HUES64 (cell line): ENCODE measurements at regions not wholly inside any gene's neighbourhood (a gene's known extent, or its start where the extent isn't known, plus 50 kb on each side); places are given as distances from the start of the nearest gene placed in this dataset.

Experiments used
- H3K27ac ChIP-seq: 2 replicates; pipeline ENCODE4 v1.7.0; 2013; ENCODE audit warnings: low read depth, low read length, inconsistent platforms
- H3K27me3 ChIP-seq: 2 replicates; pipeline ENCODE4 v1.6.1; 2013; ENCODE audit warnings: mild to moderate bottlenecking, low read length; ENCODE audit not compliant: insufficient read depth
- H3K36me3 ChIP-seq: 2 replicates; pipeline ENCODE4 v1.6.1; 2013; ENCODE audit warnings: mild to moderate bottlenecking, low read length; ENCODE audit not compliant: insufficient read depth
- H3K4me1 ChIP-seq: 2 replicates; pipeline ENCODE4 v1.6.1; 2013; ENCODE audit warnings: mild to moderate bottlenecking, low read length, moderate library complexity; ENCODE audit not compliant: insufficient read depth
- H3K4me3 ChIP-seq: 2 replicates; pipeline ENCODE4 v1.5.1; 2013; ENCODE audit warnings: mild to moderate bottlenecking, low read length, moderate library complexity
- H3K9ac ChIP-seq: 2 replicates; pipeline ENCODE4 v1.6.1; 2013; ENCODE audit warnings: mild to moderate bottlenecking, low read depth, low read length
- H3K9me3 ChIP-seq: 2 replicates; pipeline ENCODE4 v1.6.1; 2013; ENCODE audit warnings: low read depth, low read length; ENCODE audit not compliant: insufficient read depth
- WGBS: fragments of 150-250, 120-280 bp; methylation state at CpG from one replicate; pipeline ENCODE4 v1.1.7; 2013; ENCODE audit warnings: missing lambda C conversion rate; 5-methylcytosine and 5-hydroxymethylcytosine counted together

DNA sequence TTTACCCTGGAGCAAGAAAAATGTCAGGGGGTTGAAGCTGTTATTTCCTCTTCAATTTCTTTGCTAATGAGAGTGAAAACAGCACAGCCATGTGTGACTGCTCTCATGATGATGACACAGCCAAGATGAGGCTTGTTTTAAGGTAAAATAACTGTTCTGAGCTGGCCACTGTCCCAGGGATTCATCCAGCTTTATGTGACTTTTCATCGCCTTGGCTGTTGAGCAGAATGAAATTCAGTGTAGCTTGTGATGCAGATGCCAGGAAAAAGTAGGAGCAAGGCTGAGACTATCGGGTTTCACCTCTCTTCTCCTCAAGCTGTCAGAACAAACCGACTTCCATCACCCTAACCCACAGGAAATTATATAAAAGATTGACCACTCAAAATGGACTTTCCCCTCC lies 361.8 kb upstream of the CDH5 start:
- H3K36me3 ChIP-seq: no peaks in the 10 kb centered on the region
- H3K9me3 ChIP-seq: no peaks in the 10 kb centered on the region
- H3K4me3 ChIP-seq: no peak overlapping the region
- H3K27me3 ChIP-seq: no peaks in the 10 kb centered on the region
- H3K9ac ChIP-seq: no peak overlapping the region
- peaks cover 5% of the 10 kb centered on the region; the same call in 1 of the 2 replicates for H3K4me1 ChIP-seq
- WGBS: 85% methylated on average over 3 of the region's 3 CpGs
- H3K27ac ChIP-seq: no peak overlapping the region

DNA sequence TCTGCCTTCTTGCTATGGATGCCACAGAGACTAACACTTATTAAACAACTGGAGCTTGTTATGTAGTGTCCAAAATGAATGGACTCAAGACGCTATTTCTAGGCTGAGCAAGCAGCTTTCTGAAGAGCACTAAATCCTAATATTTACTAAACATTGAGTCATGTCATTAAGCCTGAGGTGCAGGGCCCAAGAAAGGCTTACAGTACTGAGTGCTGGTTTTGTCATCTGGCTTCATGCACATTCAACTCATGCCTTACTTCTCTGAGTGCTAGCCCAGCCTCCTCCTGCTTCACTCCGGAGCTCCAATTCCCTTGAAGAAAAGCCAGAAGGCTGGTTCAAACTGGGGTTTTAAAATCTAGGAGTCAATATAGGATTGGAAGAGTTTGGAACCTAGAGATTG lies 363.3 kb upstream of the CDH5 start:
- 98% methylated on average over 2 of the region's 2 CpGs for WGBS
- Histone ChIP-seq H3K9ac (no peak overlapping the region), H3K27ac (no peak overlapping the region), H3K9me3 (no peaks in the 10 kb centered on the region), H3K4me3 (no peak overlapping the region), H3K27me3 (no peaks in the 10 kb centered on the region), H3K4me1 (peaks cover 3% of the 10 kb centered on the region; the same call in 1 of the 2 replicates), H3K36me3 (no peaks in the 10 kb centered on the region)

DNA sequence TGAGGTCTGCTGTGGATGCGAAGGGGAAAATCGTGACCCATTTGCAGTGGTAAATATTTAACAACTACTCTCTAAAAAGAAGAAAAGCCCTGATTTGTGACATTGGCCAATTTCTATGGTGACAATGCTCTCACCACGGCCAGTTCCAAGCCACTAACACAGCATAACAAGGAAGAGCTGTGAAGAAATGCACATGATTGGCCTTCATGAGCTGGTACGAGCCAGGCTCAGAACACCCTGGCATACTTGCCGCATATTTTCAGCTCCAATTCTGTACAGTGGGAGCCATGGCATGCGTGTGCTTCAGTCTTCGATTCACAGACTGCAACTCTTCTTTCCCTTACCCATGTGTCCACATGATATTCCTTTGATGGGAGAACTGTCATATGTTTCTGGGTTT lies 363.9 kb upstream of the CDH5 start:
- Histone ChIP-seq H3K4me1 (peaks cover under 1% of the 10 kb centered on the region; the same call in 1 of the 2 replicates), H3K27me3 (no peaks in the 10 kb centered on the region), H3K9me3 (no peaks in the 10 kb centered on the region), H3K9ac (no peak overlapping the region), H3K36me3 (no peaks in the 10 kb centered on the region), H3K4me3 (no peak overlapping the region), H3K27ac (no peak overlapping the region)
- 91% methylated on average over 7 of the region's 7 CpGs for WGBS

DNA sequence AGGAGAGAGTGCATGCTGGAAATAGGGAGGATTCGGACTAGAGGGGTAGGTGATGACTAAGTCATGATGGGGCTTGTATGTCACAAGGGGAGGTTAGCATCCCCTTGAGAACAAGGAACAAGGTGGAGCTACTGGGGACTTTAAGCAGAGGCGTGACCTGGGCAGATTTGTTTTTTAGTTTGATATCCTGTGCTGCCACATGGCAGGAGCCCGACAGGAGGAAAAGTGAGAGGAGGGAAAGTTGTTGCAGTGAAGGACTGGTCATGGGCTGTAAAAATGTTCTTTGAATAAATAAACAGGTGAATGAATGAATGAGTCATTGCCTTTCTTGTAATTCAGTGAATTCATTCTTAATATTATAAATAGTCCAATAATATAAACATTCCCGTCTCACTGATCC lies 365.1 kb upstream of the CDH5 start:
- Histone ChIP-seq H3K36me3 (no peaks in the 10 kb centered on the region), H3K9me3 (no peaks in the 10 kb centered on the region), H3K4me1 (no peaks in the 10 kb centered on the region; the same call in 1 of the 2 replicates), H3K9ac (no peak overlapping the region), H3K27me3 (no peaks in the 10 kb centered on the region), H3K4me3 (no peak overlapping the region), H3K27ac (no peak overlapping the region)
- WGBS: 80% methylated on average over 3 of the region's 4 CpGs

DNA sequence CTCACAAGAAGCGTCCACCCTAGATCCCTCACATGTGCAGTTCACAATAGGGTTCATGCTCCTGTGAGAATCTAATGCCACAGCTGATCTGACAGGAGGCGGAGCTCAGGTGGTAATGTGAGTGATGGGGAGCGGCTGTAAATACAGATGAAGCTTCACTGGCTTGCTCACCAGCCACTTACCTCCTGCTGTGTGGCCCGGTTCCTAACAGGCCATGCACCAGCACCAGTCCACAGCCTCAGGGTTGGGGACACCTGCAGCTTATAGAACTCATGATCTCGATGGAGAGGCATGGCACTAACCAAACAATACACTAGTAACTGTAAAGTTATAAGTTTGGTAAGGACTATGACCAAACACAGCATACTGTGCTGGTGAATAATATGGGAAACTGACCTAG lies 368.0 kb upstream of the CDH5 start:
- no peak overlapping the region for H3K27ac ChIP-seq
- no peak overlapping the region for H3K9ac ChIP-seq
- no peak overlapping the region for H3K4me3 ChIP-seq
- no peaks in the 10 kb centered on the region for H3K36me3 ChIP-seq
- H3K4me1 ChIP-seq: no peaks in the 10 kb centered on the region
- H3K9me3 ChIP-seq: no peaks in the 10 kb centered on the region
- 64% methylated on average over 4 of the region's 5 CpGs for WGBS
- no peaks in the 10 kb centered on the region for H3K27me3 ChIP-seq

DNA sequence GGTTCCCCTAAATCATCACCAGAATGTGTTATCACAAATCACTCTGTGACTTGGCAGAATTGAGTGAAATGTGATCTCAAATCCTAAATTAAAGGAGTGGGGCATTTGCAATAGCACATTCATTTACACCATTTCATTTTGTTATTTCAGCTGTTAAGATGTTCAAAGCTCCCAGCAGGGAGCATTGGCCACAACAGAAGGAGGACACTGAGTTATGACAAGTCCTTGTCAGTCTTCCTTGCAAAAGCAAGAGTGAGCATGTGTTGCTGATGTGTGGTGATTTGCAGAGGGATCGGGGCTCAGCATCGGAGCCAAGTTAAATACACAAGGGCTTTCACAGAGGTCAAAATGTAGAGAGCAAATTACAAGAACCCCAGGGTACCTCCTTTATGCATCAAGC lies 372.2 kb upstream of the CDH5 start:
- Histone ChIP-seq H3K27me3 (no peaks in the 10 kb centered on the region), H3K9ac (no peak overlapping the region), H3K4me3 (no peak overlapping the region), H3K36me3 (no peaks in the 10 kb centered on the region), H3K27ac (no peak overlapping the region), H3K9me3 (no peaks in the 10 kb centered on the region), H3K4me1 (no peaks in the 10 kb centered on the region)
- WGBS: 93% methylated on average over 2 of the region's 2 CpGs

DNA sequence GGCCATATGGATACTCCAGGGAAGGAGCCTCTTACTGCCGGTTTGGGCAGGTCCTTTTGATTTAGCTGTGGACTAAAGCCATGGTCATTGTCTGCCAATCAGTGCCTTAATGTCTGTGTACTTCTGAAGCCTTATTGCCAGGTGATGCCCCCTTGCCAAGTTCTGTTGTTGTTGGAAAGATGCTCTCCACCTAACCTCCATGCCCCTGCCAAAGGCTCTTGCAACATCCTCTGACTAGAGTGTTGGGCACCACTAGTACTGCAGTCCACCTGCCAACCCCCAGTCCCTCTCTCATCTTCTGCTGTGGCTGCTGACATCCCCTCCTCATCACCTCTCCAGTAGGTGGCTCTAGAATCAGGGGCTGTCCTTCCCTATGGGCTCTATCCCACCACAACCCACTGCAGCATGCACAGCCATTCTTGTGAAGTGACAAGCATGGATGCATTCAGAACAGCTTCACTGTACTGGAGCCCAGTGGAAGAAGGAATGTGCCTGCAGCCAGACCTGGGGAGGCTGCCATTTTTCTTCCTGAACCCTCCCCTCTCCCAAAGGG lies 375.3 kb upstream of the CDH5 start:
- Histone ChIP-seq H3K36me3 (no peaks in the 10 kb centered on the region), H3K27ac (no peak overlapping the region), H3K4me1 (no peaks in the 10 kb centered on the region), H3K9ac (no peak overlapping the region), H3K4me3 (no peak overlapping the region), H3K9me3 (0 out of 2 replicates have a peak, but pooled peaks cover under 1% of the 10 kb centered on the region), H3K27me3 (no peaks in the 10 kb centered on the region)
- 98% methylated on average over 1 of the region's 1 CpG for WGBS

DNA sequence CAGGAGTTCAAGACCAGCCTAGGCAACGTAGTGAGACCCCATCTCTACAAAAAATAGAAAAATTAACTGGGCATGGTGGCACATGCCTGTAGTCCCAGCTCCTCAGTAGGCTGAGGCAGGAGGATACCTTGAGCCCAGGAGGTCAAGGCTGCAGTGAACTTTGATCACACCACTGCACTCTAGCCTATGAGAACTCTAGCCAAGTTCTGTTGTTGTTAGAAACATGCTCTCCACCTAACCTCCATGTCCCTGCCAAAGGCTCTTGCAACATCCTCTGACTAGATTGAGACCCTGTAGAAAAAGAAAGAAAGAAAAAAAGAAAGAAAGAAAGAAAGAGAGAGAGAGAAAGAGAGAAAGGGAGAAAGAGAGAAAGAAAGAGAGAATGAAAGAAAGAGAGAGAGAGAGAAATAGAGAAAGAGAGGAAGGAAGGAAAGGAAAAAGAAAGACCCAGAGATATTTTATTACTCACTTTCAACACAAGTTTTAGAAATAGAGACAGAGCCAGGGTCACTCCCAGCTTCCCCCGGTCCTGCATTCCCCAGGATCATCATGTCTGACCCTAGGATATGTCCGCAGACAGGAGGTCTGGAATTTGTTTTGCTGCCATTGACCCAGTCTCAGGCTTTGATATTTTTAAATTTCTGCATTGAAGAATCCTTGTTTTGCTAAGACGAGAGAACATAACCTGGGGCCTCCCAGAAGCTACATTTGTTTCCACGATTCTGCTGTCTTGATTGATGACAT lies 376.5 kb upstream of the CDH5 start:
- 92% methylated on average over 4 of the region's 5 CpGs for WGBS
- H3K27ac ChIP-seq: no peak overlapping the region
- no peaks in the 10 kb centered on the region for H3K27me3 ChIP-seq
- H3K4me1 ChIP-seq: no peaks in the 10 kb centered on the region
- no peak overlapping the region for H3K9ac ChIP-seq
- 0 out of 2 replicates have a peak, but pooled peaks cover 5% of the 10 kb centered on the region for H3K9me3 ChIP-seq
- no peak overlapping the region for H3K4me3 ChIP-seq
- no peaks in the 10 kb centered on the region for H3K36me3 ChIP-seq

DNA sequence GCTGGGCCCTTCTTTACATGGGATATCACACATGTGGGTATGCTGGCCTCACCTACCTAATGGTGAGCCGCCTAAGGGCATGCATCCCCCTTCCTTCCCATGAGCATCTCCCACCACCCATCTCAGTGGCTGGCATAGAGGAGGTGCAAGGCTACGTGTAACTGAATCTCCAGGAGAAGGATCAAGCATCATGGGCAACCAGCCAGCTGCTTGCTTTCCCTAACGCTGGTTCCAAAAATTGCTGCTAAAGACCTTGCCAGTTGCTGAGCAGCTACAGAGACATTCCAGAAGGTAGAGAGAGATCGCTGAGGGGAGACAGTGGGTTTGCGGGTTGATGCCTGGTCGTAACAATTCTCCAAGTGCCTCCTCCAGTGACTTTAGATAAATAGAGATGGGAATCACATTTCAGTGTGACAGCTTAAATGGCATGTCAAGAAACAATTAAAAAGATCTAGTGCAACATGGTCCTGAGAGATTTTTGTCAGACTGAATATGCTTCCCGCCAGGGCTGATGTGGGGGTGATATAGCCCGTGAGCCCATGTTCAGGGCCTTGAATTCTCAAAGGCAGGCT lies 378.4 kb upstream of the CDH5 start:
- Histone ChIP-seq H3K9ac (no peak overlapping the region), H3K9me3 (0 out of 2 replicates have a peak, but pooled peaks cover 5% of the 10 kb centered on the region), H3K4me1 (no peaks in the 10 kb centered on the region), H3K4me3 (no peak overlapping the region), H3K36me3 (no peaks in the 10 kb centered on the region), H3K27me3 (no peaks in the 10 kb centered on the region), H3K27ac (no peak overlapping the region)
- WGBS: 94% methylated on average over 8 of the region's 8 CpGs

DNA sequence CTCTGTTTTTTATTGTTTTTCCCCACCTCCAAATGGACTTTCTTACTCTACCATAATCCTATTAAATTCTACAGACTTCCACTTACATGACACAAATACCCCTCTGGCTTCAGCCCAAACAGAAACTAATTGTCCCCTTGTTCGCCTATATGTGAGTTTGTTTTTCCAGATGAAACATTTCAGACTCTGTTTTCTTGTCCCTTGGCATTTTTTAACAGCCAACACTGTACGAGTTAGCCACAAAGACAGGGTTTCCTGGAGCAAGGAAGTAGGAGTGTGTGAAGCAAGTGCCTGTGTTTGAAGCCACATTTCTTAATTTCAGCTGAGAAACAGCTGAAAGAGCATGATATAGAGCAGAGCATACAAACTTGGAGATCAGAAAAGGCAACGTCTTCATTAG lies 382.2 kb upstream of the CDH5 start:
- no peaks in the 10 kb centered on the region for H3K4me1 ChIP-seq
- no peak overlapping the region for H3K9ac ChIP-seq
- H3K36me3 ChIP-seq: no peaks in the 10 kb centered on the region
- 92% methylated on average over 3 of the region's 3 CpGs for WGBS
- H3K27me3 ChIP-seq: no peaks in the 10 kb centered on the region
- H3K4me3 ChIP-seq: no peak overlapping the region
- H3K9me3 ChIP-seq: 0 out of 2 replicates have a peak, but pooled peaks cover 5% of the 10 kb centered on the region
- no peak overlapping the region for H3K27ac ChIP-seq

DNA sequence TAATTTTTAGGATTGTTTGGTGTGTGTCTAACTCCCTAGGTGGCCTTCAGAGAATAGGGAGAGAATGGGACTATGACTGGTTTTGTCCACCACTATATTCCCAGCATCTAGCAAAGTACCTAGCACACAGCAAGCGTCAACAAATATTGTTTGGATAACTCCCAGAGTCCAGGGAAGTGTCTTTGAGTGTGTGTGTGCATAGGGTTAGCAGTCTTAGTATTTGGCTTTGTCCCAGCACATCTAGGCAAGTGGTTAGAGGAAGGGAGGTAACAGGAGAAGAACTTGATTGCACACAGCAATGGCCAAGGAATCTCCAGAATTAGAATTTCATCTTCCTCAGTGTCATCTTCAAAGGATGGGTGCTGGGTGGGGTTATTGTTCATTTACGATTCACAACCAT lies 385.4 kb upstream of the CDH5 start:
- WGBS: 100% methylated on average over 1 of the region's 2 CpGs
- Histone ChIP-seq H3K4me3 (no peak overlapping the region), H3K9ac (no peak overlapping the region), H3K27ac (no peak overlapping the region), H3K4me1 (no peaks in the 10 kb centered on the region), H3K27me3 (no peaks in the 10 kb centered on the region), H3K9me3 (0 out of 2 replicates have a peak, but pooled peaks cover 3% of the 10 kb centered on the region), H3K36me3 (no peaks in the 10 kb centered on the region)
